ENCODE measurements at regions not wholly inside any gene's neighbourhood (a gene's known extent, or its start where the extent isn't known, plus 50 kb on each side); places are given as distances from the start of the nearest gene placed in this dataset.

DNA sequence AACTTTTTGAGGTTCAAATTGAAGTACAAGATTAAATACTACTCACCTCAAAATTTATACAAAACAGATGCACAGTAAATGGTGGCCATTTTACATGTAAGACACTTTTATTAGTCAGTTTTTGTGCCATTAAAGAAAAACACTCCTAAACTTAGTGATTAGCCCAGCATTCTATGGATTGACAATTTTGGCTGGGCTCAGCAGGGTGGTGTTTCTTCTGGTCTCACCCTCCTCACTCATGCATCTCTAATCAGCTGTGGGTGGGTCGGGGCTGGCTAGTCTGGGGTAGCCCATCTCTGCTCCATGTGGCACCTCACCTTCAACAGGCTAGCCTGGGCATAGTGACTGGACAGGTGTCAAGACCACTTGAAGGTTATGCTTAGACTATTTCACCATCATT lies 71.6 kb upstream of the BTBD3 start:
- no peak for DNase-seq (ENCODE audit: low read depth in 1 of 2, low spot score in 1 of 2)
- TF ChIP-seq, protein P1, sequence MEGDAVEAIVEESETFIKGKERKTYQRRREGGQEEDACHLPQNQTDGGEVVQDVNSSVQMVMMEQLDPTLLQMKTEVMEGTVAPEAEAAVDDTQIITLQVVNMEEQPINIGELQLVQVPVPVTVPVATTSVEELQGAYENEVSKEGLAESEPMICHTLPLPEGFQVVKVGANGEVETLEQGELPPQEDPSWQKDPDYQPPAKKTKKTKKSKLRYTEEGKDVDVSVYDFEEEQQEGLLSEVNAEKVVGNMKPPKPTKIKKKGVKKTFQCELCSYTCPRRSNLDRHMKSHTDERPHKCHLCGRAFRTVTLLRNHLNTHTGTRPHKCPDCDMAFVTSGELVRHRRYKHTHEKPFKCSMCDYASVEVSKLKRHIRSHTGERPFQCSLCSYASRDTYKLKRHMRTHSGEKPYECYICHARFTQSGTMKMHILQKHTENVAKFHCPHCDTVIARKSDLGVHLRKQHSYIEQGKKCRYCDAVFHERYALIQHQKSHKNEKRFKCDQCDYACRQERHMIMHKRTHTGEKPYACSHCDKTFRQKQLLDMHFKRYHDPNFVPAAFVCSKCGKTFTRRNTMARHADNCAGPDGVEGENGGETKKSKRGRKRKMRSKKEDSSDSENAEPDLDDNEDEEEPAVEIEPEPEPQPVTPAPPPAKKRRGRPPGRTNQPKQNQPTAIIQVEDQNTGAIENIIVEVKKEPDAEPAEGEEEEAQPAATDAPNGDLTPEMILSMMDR (IDR thresholded peaks at IDR 0.05; ENCODE audit: low read depth, low read length), result no peak
- H3K4me1 ChIP-seq (ENCODE audit: low read depth), result peaks cover 8% of the 10 kb centered on the region
- no peak overlapping the region for H3K4me3 ChIP-seq
- H3K27ac ChIP-seq, result no peak overlapping the region
- no peaks in the 10 kb centered on the region for H3K36me3 ChIP-seq
- no peaks in the 10 kb centered on the region for H3K9me3 ChIP-seq (ENCODE audit: low read depth)
- H3K27me3 ChIP-seq, result no peaks in the 10 kb centered on the region

DNA sequence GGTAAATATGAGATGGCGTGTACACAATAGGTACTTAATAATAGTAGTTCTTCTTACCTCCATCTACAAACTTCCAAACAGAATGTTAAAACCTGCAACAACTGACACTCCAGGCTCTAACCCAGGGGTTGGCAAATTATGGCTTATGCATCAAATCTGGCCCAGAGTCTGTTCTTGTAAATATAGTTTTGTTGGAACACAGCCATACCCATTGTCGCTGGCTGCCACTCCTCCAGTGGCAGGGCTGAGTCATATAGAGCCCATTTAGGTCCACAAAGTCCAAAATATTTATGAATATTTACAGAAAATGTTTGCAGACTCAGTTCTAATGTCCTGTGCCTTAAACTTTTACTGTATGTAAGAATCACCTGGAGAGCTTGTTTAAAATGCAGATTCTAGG lies 69.9 kb upstream of the BTBD3 start:
- no peaks in the 10 kb centered on the region for H3K9me3 ChIP-seq (ENCODE audit: low read depth)
- DNase-seq (ENCODE audit: low read depth in 1 of 2, low spot score in 1 of 2), result no peak

GRCh38 chr20:11849270-11849915 lies 68.3 kb upstream of the BTBD3 start:
- Histone ChIP-seq H3K27me3 (no peaks in the 10 kb centered on the region), H3K27ac (no peak overlapping the region)

More for the DNA sequence above, 69.9 kb upstream of the BTBD3 start:
- H3K4me3 ChIP-seq, result no peak overlapping the region
- TF ChIP-seq, protein P1 (IDR thresholded peaks at IDR 0.05; ENCODE audit: low read depth, low read length), result no peak
- no peaks in the 10 kb centered on the region for H3K36me3 ChIP-seq
- H3K4me1 ChIP-seq (ENCODE audit: low read depth), result peaks cover 8% of the 10 kb centered on the region
- no peaks in the 10 kb centered on the region for H3K27me3 ChIP-seq
- no peak overlapping the region for H3K27ac ChIP-seq

GRCh38 chr20:11849976-11850670 lies 67.6 kb upstream of the BTBD3 start:
- Histone ChIP-seq H3K4me1 (ENCODE audit: low read depth) (peaks cover 8% of the 10 kb centered on the region), H3K9me3 (ENCODE audit: low read depth) (no peaks in the 10 kb centered on the region), H3K36me3 (no peaks in the 10 kb centered on the region), H3K27ac (no peak overlapping the region), H3K4me3 (no peak overlapping the region), H3K27me3 (no peaks in the 10 kb centered on the region)
- peak in 1 of 2 donors; percentile 73 for DNase-seq (ENCODE audit: low read depth in 1 of 2, low spot score in 1 of 2)
- TF ChIP-seq, protein P1 (IDR thresholded peaks at IDR 0.05; ENCODE audit: low read depth, low read length), result no peak

More at GRCh38 chr20:11849270-11849915, 68.3 kb upstream of the BTBD3 start:
- TF ChIP-seq, protein P1 (IDR thresholded peaks at IDR 0.05; ENCODE audit: low read depth, low read length), result no peak
- Histone ChIP-seq H3K36me3 (no peaks in the 10 kb centered on the region), H3K4me1 (ENCODE audit: low read depth) (peaks cover 8% of the 10 kb centered on the region), H3K9me3 (ENCODE audit: low read depth) (no peaks in the 10 kb centered on the region), H3K4me3 (no peak overlapping the region)
- peak; percentile 20 to 60 for DNase-seq (ENCODE audit: low read depth in 1 of 2, low spot score in 1 of 2)

DNA sequence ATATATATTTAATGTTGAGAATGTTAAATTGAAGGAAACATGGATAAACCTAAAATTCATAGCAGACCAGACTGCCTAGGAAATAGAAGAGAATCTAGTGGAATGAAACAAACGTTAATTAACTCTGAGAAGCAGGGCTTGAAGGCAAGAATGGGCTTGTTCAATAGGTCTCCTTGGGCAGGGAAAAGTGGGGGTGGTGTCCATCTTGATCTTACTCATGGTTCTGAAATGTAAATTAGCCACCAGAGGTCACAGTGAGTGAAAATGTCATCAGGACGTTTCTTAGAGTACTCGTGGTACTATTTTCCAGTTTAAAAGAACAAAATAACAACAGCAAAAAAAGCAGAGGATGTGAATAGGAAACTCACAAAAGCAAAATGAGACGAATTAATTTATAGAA lies 66.8 kb upstream of the BTBD3 start:
- peaks cover 8% of the 10 kb centered on the region for H3K4me1 ChIP-seq (ENCODE audit: low read depth)
- TF ChIP-seq, protein P1 (IDR thresholded peaks at IDR 0.05; ENCODE audit: low read depth, low read length), result no peak
- no peaks in the 10 kb centered on the region for H3K9me3 ChIP-seq (ENCODE audit: low read depth)
- no peaks in the 10 kb centered on the region for H3K36me3 ChIP-seq
- H3K4me3 ChIP-seq, result no peak overlapping the region
- no peaks in the 10 kb centered on the region for H3K27me3 ChIP-seq
- DNase-seq (ENCODE audit: low read depth in 1 of 2, low spot score in 1 of 2), result peak in 1 of 2 donors; percentile 21
- no peak overlapping the region for H3K27ac ChIP-seq
